ENCODE measurements at regions not wholly inside any gene's neighbourhood (a gene's known extent, or its start where the extent isn't known, plus 50 kb on each side); places are given as distances from the start of the nearest gene placed in this dataset.

DNA sequence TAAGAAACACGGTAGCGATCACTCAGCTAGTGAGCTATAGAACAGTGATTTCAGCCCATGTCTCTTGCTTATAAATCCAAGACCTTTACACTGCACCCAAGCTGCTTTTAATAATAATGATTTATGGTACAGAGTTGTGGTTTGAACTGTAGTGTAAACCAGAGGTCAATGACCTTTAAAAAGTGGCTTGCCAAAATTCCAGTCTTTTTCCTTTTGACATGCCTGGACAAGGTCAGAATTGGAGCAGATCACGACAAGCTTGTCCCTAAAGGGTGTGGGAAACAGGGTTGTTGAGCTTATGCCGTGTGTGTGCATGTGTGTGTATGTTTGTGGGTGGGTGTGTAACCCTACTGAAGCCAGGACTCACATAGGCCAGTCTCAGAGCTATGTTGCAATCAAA lies 225.3 kb upstream of the CLINT1 start:
- Histone ChIP-seq H3K27ac (replicated peaks) (no peak overlapping the region), H3K27me3 (ENCODE audit: insufficient read depth, poor library complexity, severe bottlenecking) (peaks cover 5% of the 10 kb centered on the region), H3K4me3 (replicated peaks; ENCODE audit: insufficient read depth, low read length) (no peak overlapping the region)
- DNase-seq (ENCODE audit: low read depth in 1 of 2, low spot score in 1 of 2), result no peak
- no peak for TF ChIP-seq POLR2AphosphoS5 (IDR thresholded peaks at IDR 0.05; ENCODE audit: low read depth)
- TF ChIP-seq GABPA (IDR thresholded peaks at IDR 0.05; ENCODE audit: low read depth), result no peak
- TF ChIP-seq, protein P1, sequence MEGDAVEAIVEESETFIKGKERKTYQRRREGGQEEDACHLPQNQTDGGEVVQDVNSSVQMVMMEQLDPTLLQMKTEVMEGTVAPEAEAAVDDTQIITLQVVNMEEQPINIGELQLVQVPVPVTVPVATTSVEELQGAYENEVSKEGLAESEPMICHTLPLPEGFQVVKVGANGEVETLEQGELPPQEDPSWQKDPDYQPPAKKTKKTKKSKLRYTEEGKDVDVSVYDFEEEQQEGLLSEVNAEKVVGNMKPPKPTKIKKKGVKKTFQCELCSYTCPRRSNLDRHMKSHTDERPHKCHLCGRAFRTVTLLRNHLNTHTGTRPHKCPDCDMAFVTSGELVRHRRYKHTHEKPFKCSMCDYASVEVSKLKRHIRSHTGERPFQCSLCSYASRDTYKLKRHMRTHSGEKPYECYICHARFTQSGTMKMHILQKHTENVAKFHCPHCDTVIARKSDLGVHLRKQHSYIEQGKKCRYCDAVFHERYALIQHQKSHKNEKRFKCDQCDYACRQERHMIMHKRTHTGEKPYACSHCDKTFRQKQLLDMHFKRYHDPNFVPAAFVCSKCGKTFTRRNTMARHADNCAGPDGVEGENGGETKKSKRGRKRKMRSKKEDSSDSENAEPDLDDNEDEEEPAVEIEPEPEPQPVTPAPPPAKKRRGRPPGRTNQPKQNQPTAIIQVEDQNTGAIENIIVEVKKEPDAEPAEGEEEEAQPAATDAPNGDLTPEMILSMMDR (IDR thresholded peaks at IDR 0.05; ENCODE audit: insufficient read depth, low read length), result no peak
- no peak for TF ChIP-seq SPI1 (IDR thresholded peaks at IDR 0.05; ENCODE audit: borderline replicate concordance, low read depth)
- TF ChIP-seq, protein P2, sequence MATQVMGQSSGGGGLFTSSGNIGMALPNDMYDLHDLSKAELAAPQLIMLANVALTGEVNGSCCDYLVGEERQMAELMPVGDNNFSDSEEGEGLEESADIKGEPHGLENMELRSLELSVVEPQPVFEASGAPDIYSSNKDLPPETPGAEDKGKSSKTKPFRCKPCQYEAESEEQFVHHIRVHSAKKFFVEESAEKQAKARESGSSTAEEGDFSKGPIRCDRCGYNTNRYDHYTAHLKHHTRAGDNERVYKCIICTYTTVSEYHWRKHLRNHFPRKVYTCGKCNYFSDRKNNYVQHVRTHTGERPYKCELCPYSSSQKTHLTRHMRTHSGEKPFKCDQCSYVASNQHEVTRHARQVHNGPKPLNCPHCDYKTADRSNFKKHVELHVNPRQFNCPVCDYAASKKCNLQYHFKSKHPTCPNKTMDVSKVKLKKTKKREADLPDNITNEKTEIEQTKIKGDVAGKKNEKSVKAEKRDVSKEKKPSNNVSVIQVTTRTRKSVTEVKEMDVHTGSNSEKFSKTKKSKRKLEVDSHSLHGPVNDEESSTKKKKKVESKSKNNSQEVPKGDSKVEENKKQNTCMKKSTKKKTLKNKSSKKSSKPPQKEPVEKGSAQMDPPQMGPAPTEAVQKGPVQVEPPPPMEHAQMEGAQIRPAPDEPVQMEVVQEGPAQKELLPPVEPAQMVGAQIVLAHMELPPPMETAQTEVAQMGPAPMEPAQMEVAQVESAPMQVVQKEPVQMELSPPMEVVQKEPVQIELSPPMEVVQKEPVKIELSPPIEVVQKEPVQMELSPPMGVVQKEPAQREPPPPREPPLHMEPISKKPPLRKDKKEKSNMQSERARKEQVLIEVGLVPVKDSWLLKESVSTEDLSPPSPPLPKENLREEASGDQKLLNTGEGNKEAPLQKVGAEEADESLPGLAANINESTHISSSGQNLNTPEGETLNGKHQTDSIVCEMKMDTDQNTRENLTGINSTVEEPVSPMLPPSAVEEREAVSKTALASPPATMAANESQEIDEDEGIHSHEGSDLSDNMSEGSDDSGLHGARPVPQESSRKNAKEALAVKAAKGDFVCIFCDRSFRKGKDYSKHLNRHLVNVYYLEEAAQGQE (IDR thresholded peaks at IDR 0.05; ENCODE audit: insufficient replicate concordance, low read depth), result no peak

DNA sequence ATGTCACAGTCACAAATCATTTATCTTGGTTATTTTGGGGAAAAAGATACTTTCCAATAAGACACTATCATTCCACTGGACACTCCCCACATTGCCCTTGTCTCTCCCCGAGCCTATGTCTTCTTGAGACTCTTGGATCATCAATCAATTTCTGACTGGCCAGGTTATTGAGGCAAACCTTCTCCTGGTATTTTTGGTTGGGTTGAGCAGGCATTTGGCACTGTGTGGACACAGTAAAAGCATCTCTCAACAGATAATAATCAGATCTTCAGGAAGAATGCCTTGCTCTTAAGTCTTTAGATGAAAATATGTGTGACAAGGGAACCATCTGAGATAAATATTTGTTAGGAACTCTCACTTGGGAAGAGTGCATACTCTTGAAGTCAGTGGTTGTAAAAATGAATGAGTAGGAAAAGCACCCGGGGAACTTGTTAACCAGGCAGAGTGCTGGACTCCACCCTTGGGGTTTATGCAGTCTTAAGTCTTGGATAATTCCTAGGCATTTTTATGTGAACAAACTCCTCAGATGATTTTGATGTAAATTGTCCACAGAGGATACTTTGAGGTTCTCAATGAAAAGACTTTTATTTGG lies 223.8 kb upstream of the CLINT1 start:
- no peak overlapping the region for H3K27ac ChIP-seq (replicated peaks)
- peaks cover 5% of the 10 kb centered on the region for H3K27me3 ChIP-seq (ENCODE audit: insufficient read depth, poor library complexity, severe bottlenecking)
- H3K4me3 ChIP-seq (replicated peaks; ENCODE audit: insufficient read depth, low read length), result no peak overlapping the region
- DNase-seq (ENCODE audit: low read depth in 1 of 2, low spot score in 1 of 2), result no peak
- TF ChIP-seq POLR2AphosphoS5 (IDR thresholded peaks at IDR 0.05; ENCODE audit: low read depth), result no peak
- TF ChIP-seq GABPA (IDR thresholded peaks at IDR 0.05; ENCODE audit: low read depth), result no peak

DNA sequence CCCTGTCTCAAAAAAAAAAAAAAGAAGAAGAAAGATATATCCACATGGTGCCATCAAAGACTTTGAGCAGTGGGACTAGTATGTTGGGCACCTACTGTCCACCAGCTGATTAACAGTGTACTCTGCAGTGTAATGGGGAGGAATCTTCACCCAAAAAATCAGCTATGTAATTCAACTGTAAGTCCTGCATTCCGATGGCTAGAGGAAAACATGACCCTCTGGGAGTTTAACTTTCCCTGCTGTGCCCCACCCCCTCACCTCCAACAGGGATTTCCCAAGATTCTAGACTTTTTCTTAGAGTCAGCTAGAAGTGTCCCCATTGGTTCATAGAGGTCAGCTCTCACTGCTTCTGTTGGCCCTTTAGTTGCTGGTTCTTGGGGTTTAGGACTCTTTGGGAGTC lies 221.2 kb upstream of the CLINT1 start:
- Histone ChIP-seq H3K4me3 (replicated peaks; ENCODE audit: insufficient read depth, low read length) (no peak overlapping the region), H3K27ac (replicated peaks) (no peak overlapping the region), H3K27me3 (ENCODE audit: insufficient read depth, poor library complexity, severe bottlenecking) (peaks cover under 1% of the 10 kb centered on the region)
- TF ChIP-seq SPI1 (IDR thresholded peaks at IDR 0.05; ENCODE audit: borderline replicate concordance, low read depth) (no peak), POLR2AphosphoS5 (IDR thresholded peaks at IDR 0.05; ENCODE audit: low read depth) (no peak), GABPA (IDR thresholded peaks at IDR 0.05; ENCODE audit: low read depth) (no peak)
- TF ChIP-seq, protein P1 (IDR thresholded peaks at IDR 0.05; ENCODE audit: insufficient read depth, low read length), result no peak
- TF ChIP-seq, protein P2 (IDR thresholded peaks at IDR 0.05; ENCODE audit: insufficient replicate concordance, low read depth), result no peak
- no peak for DNase-seq (ENCODE audit: low read depth in 1 of 2, low spot score in 1 of 2)

DNA sequence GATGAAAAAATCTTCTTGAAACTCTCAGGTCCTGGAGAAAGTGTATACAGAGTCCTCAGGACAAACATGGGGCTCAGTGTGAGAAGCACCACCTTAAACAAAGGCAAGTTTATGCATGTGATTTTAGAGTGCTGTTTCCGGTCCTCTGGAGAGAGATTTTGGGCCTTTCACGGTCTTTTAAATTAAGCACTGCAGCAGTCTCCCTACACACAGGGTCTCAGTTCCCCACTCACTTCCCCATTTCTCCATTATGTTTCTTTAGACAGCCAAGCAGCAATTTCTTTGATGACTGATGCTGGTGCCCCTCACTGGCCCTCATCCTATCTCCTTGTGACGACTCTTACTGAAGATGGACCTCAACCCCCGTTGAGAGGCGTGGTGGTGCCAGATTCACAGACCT lies 220.2 kb upstream of the CLINT1 start:
- Histone ChIP-seq H3K4me3 (replicated peaks; ENCODE audit: insufficient read depth, low read length) (no peak overlapping the region), H3K27ac (replicated peaks) (no peak overlapping the region), H3K27me3 (ENCODE audit: insufficient read depth, poor library complexity, severe bottlenecking) (no peaks in the 10 kb centered on the region)
- no peak for DNase-seq (ENCODE audit: low read depth in 1 of 2, low spot score in 1 of 2)
- no peak for TF ChIP-seq POLR2AphosphoS5 (IDR thresholded peaks at IDR 0.05; ENCODE audit: low read depth)
- TF ChIP-seq, protein P1 (IDR thresholded peaks at IDR 0.05; ENCODE audit: insufficient read depth, low read length), result no peak
- TF ChIP-seq, protein P2 (IDR thresholded peaks at IDR 0.05; ENCODE audit: insufficient replicate concordance, low read depth), result no peak
- TF ChIP-seq GABPA (IDR thresholded peaks at IDR 0.05; ENCODE audit: low read depth), result no peak
- no peak for TF ChIP-seq SPI1 (IDR thresholded peaks at IDR 0.05; ENCODE audit: borderline replicate concordance, low read depth)

Data from HL-60 (cell line).